CD4-positive, alpha-beta T cell treated with Interferon alpha-2 for 1 hour (primary cell): ENCODE measurements at regions not wholly inside any gene's neighbourhood (a gene's known extent, or its start where the extent isn't known, plus 50 kb on each side); places are given as distances from the start of the nearest gene placed in this dataset.
"Not testable (repeated sequence)": the region's sequence is repeated elsewhere in the genome, so short reads cannot be mapped to it uniquely, and the experiment has no call there.

Source experiments
- DNase-seq, 2 donors: peaks; one replicate each; pipeline ENCODE4 v3.0.0-alpha.2; 2020 to 2022

DNA sequence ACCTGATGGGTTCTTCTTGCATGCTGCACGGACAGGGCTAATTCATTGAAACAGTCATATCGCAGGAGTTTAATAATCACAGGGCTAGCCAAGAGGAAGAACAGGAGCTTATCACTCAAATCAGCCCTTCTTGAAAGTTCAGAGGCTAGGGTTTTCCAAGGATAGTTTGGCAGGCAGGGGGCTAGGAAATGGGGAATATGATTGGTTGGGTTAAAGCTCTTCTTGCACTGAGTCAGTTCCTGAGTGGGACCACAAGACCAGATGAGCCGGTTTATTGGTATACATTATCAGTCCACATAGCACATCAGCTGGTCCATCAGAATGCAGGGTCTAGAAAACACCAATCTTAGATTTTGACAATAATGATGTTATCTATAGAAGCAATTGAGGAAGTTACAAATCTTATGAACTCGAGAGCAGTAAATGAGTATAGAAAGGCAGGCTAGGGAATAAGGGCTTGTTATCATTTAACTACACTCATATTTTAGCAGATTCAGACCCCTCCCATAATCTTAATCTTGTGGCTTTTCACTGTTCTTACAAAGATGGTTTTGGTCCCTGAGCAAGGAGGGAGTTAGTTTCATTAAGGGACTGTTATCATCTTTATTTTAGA is 58.1 kb upstream of the SLC25A36 start:
- DNase-seq = no peak

DNA sequence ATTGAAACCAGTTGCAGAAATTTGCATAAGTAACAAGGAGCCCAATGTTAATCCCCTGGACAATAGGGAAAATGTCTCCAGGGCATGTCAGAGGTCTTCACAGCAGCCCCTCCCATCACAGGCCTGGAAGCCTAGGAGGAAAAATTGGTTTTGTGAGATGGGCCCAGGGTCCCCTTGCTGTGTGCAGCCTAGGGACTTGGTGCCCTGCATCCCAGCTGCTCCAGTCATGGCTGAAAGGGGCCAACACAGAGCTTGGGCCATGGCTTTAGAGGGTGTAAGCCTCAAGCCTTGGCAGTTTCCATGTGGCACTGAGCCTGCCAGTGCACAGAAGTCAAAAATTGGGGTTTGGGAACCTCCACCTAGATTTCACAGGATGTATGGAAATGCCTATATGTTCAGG is 55.9 kb upstream of the SLC25A36 start:
- not testable (repeated sequence) for DNase-seq
